ENCODE measurements at regions not wholly inside any gene's neighbourhood (a gene's known extent, or its start where the extent isn't known, plus 50 kb on each side); places are given as distances from the start of the nearest gene placed in this dataset.
"Not testable (repeated sequence)": the region's sequence is repeated elsewhere in the genome, so short reads cannot be mapped to it uniquely, and the experiment has no call there.

GRCh38 chr14:83297361-83297760 is 1763.7 kb upstream of the SEL1L start:
- H3K27ac ChIP-seq (ENCODE audit: low read depth, low read length), result no peak overlapping the region
- H3K27me3 ChIP-seq (ENCODE audit: control insufficient read depth, insufficient read depth, low read length), result no peaks in the 10 kb centered on the region
- no peak for TF ChIP-seq CTCF (IDR thresholded peaks at IDR 0.05; ENCODE audit: low read depth, low read length)
- H3K9me3 ChIP-seq (ENCODE audit: control insufficient read depth, insufficient read depth, low read length), result no peaks in the 10 kb centered on the region
- H3K4me3 ChIP-seq (ENCODE audit: low read depth, low read length), result no peak overlapping the region
- POLR2A ChIA-PET, result no interaction called here
- CTCF ChIA-PET, result no interaction called here
- DNase-seq (ENCODE audit: low read depth, low spot score), result no peak

- POLR2A ChIA-PET; H3K4me3 ChIP-seq (ENCODE audit: low read depth, low read length); H3K27ac ChIP-seq (ENCODE audit: low read depth, low read length); CTCF ChIA-PET; DNase-seq (ENCODE audit: low read depth, low spot score); H3K9me3 ChIP-seq (ENCODE audit: control insufficient read depth, insufficient read depth, low read length); H3K27me3 ChIP-seq (ENCODE audit: control insufficient read depth, insufficient read depth, low read length): not testable (repeated sequence)
Measured at GRCh38 chr14:83298016-83298415, 1764.4 kb upstream of the SEL1L start.

- ChIA-PET POLR2A (no interaction called here), CTCF (interaction anchor here (0.6 to 2.8 kb wide), 49 partner anchors 10 to 1506 kb away, joined by 3 to 31 read pairs (median 4); no protein-coding TSS in a partner anchor)
- no peak overlapping the region for H3K4me3 ChIP-seq (ENCODE audit: low read depth, low read length)
- no peak overlapping the region for H3K27ac ChIP-seq (ENCODE audit: low read depth, low read length)
- peak; percentile 99 for TF ChIP-seq CTCF (IDR thresholded peaks at IDR 0.05; ENCODE audit: low read depth, low read length)
- H3K27me3 ChIP-seq (ENCODE audit: control insufficient read depth, insufficient read depth, low read length), result no peaks in the 10 kb centered on the region
- no peak for DNase-seq (ENCODE audit: low read depth, low spot score)
- no peaks in the 10 kb centered on the region for H3K9me3 ChIP-seq (ENCODE audit: control insufficient read depth, insufficient read depth, low read length)
Measured at GRCh38 chr14:83300476-83301064, 1766.9 kb upstream of the SEL1L start.

GRCh38 chr14:83301791-83302190 is 1768.1 kb upstream of the SEL1L start:
- ChIA-PET CTCF (interaction anchor here (0.6 to 2.8 kb wide), 9 partner anchors 9 to 1012 kb away, joined by 3 to 31 read pairs (median 6); no protein-coding TSS in a partner anchor), POLR2A (no interaction called here)
- Histone ChIP-seq H3K4me3 (ENCODE audit: low read depth, low read length) (no peak overlapping the region), H3K27me3 (ENCODE audit: control insufficient read depth, insufficient read depth, low read length) (no peaks in the 10 kb centered on the region), H3K9me3 (ENCODE audit: control insufficient read depth, insufficient read depth, low read length) (no peaks in the 10 kb centered on the region), H3K27ac (ENCODE audit: low read depth, low read length) (no peak overlapping the region)
- no peak for TF ChIP-seq CTCF (IDR thresholded peaks at IDR 0.05; ENCODE audit: low read depth, low read length)
- no peak for DNase-seq (ENCODE audit: low read depth, low spot score)

GRCh38 chr14:83309211-83309610 is 1775.6 kb upstream of the SEL1L start:
- POLR2A ChIA-PET, result no interaction called here
- no peak for TF ChIP-seq CTCF (IDR thresholded peaks at IDR 0.05; ENCODE audit: low read depth, low read length)
- no peak for DNase-seq (ENCODE audit: low read depth, low spot score)
- no peaks in the 10 kb centered on the region for H3K9me3 ChIP-seq (ENCODE audit: control insufficient read depth, insufficient read depth, low read length)
- H3K4me3 ChIP-seq (ENCODE audit: low read depth, low read length), result no peak overlapping the region
- CTCF ChIA-PET, result no interaction called here
- H3K27ac ChIP-seq (ENCODE audit: low read depth, low read length), result no peak overlapping the region
- H3K27me3 ChIP-seq (ENCODE audit: control insufficient read depth, insufficient read depth, low read length), result no peaks in the 10 kb centered on the region
